ENCODE measurements at regions not wholly inside any gene's neighbourhood (a gene's known extent, or its start where the extent isn't known, plus 50 kb on each side); places are given as distances from the start of the nearest gene placed in this dataset.

GRCh38 chr20:21812379-21812778, 106.9 kb downstream of the PAX1 start:
- TF ChIP-seq CTCF (optimal IDR thresholded peaks at IDR 0.05 in 1 of 3, IDR thresholded peaks at IDR 0.05 in 1 of 3, conservative IDR thresholded peaks at IDR 0.05 in 1 of 3; ENCODE audit: extremely low read depth in 1 of 3, insufficient read depth in 2 of 3, low read length in 3 of 3): no peak
- no peak for TF ChIP-seq EZH2 (IDR thresholded peaks at IDR 0.05; ENCODE audit: low read length)
